Mucosa of stomach (tissue), 1 donor: ENCODE measurements at regions not wholly inside any gene's neighbourhood (a gene's known extent, or its start where the extent isn't known, plus 50 kb on each side); places are given as distances from the start of the nearest gene placed in this dataset.

Experiments used
- H3K27me3 ChIP-seq: one replicate; pipeline ENCODE4 v1.7.0; 2013; ENCODE audit warnings: mild to moderate bottlenecking, low read length; ENCODE audit not compliant: control insufficient read depth, insufficient read depth
- H3K36me3 ChIP-seq: one replicate; pipeline ENCODE4 v1.7.0; 2013; ENCODE audit warnings: low read length; ENCODE audit not compliant: control insufficient read depth, insufficient read depth
- H3K4me1 ChIP-seq: one replicate; pipeline ENCODE4 v1.7.0; 2013; ENCODE audit warnings: mild to moderate bottlenecking, low read length; ENCODE audit not compliant: control insufficient read depth, insufficient read depth
- H3K4me3 ChIP-seq: one replicate; pipeline ENCODE4 v1.7.0; 2013; ENCODE audit warnings: low read length
- H3K9ac ChIP-seq: one replicate; pipeline ENCODE4 v1.7.0; 2013; ENCODE audit warnings: mild to moderate bottlenecking, low read length, moderate library complexity
- H3K9me3 ChIP-seq: one replicate; pipeline ENCODE4 v1.7.0; 2013; ENCODE audit warnings: mild to moderate bottlenecking, low read length, moderate library complexity; ENCODE audit not compliant: control insufficient read depth
- donor health status: Pancreatic carcinoma.

- Histone ChIP-seq H3K27me3 (no peaks in the 10 kb centered on the region), H3K9ac (no peak overlapping the region)
Observed at GRCh38 chr18:77469131-77469530, 219.5 kb downstream of the GALR1 start.

GRCh38 chr18:77470569-77471413 is 221.1 kb downstream of the GALR1 start:
- no peaks in the 10 kb centered on the region for H3K36me3 ChIP-seq
- no peak overlapping the region for H3K9ac ChIP-seq
- no peaks in the 10 kb centered on the region for H3K9me3 ChIP-seq
- no peaks in the 10 kb centered on the region for H3K27me3 ChIP-seq
- H3K4me3 ChIP-seq, result no peak overlapping the region
- H3K4me1 ChIP-seq, result no peaks in the 10 kb centered on the region

More at GRCh38 chr18:77469131-77469530, 219.5 kb downstream of the GALR1 start:
- H3K36me3 ChIP-seq, result no peaks in the 10 kb centered on the region
- no peaks in the 10 kb centered on the region for H3K4me1 ChIP-seq
- no peak overlapping the region for H3K4me3 ChIP-seq
- no peaks in the 10 kb centered on the region for H3K9me3 ChIP-seq

GRCh38 chr18:77472509-77472908 is 222.9 kb downstream of the GALR1 start:
- Histone ChIP-seq H3K27me3 (no peaks in the 10 kb centered on the region), H3K9ac (no peak overlapping the region), H3K36me3 (no peaks in the 10 kb centered on the region), H3K9me3 (no peaks in the 10 kb centered on the region), H3K4me3 (no peak overlapping the region), H3K4me1 (no peaks in the 10 kb centered on the region)

- Histone ChIP-seq H3K27me3 (no peaks in the 10 kb centered on the region), H3K9ac (no peak overlapping the region), H3K4me3 (no peak overlapping the region), H3K9me3 (no peaks in the 10 kb centered on the region), H3K36me3 (no peaks in the 10 kb centered on the region), H3K4me1 (no peaks in the 10 kb centered on the region)
Observed at GRCh38 chr18:77478646-77479442, 229.2 kb downstream of the GALR1 start.

- H3K4me3 ChIP-seq, result no peak overlapping the region
- no peak overlapping the region for H3K9ac ChIP-seq
- no peaks in the 10 kb centered on the region for H3K36me3 ChIP-seq
- H3K4me1 ChIP-seq, result no peaks in the 10 kb centered on the region
- no peaks in the 10 kb centered on the region for H3K9me3 ChIP-seq
- H3K27me3 ChIP-seq, result no peaks in the 10 kb centered on the region
Observed at GRCh38 chr18:77481541-77481940, 231.9 kb downstream of the GALR1 start.

GRCh38 chr18:77482190-77483085 is 232.8 kb downstream of the GALR1 start:
- Histone ChIP-seq H3K9ac (no peak overlapping the region), H3K9me3 (no peaks in the 10 kb centered on the region), H3K36me3 (no peaks in the 10 kb centered on the region), H3K4me1 (no peaks in the 10 kb centered on the region), H3K4me3 (no peak overlapping the region), H3K27me3 (no peaks in the 10 kb centered on the region)

- no peaks in the 10 kb centered on the region for H3K9me3 ChIP-seq
Observed at GRCh38 chr18:77486985-77487384, 237.3 kb downstream of the GALR1 start.

GRCh38 chr18:77487951-77488740 is 238.5 kb downstream of the GALR1 start:
- Histone ChIP-seq H3K27me3 (no peaks in the 10 kb centered on the region), H3K4me3 (no peak overlapping the region), H3K9ac (no peak overlapping the region), H3K4me1 (no peaks in the 10 kb centered on the region), H3K9me3 (no peaks in the 10 kb centered on the region), H3K36me3 (no peaks in the 10 kb centered on the region)

More at GRCh38 chr18:77486985-77487384, 237.3 kb downstream of the GALR1 start:
- Histone ChIP-seq H3K36me3 (no peaks in the 10 kb centered on the region), H3K4me1 (no peaks in the 10 kb centered on the region), H3K9ac (no peak overlapping the region), H3K4me3 (no peak overlapping the region), H3K27me3 (no peaks in the 10 kb centered on the region)

- no peak overlapping the region for H3K9ac ChIP-seq
- H3K9me3 ChIP-seq, result no peaks in the 10 kb centered on the region
- H3K36me3 ChIP-seq, result no peaks in the 10 kb centered on the region
- H3K4me3 ChIP-seq, result no peak overlapping the region
- H3K27me3 ChIP-seq, result no peaks in the 10 kb centered on the region
- H3K4me1 ChIP-seq, result no peaks in the 10 kb centered on the region
Observed at GRCh38 chr18:77495079-77495478, 245.4 kb downstream of the GALR1 start.

GRCh38 chr18:77495982-77496690 is 246.5 kb downstream of the GALR1 start:
- no peaks in the 10 kb centered on the region for H3K4me1 ChIP-seq
- H3K27me3 ChIP-seq, result no peaks in the 10 kb centered on the region
- no peaks in the 10 kb centered on the region for H3K36me3 ChIP-seq
- H3K9ac ChIP-seq, result no peak overlapping the region
- H3K4me3 ChIP-seq, result no peak overlapping the region
- H3K9me3 ChIP-seq, result no peaks in the 10 kb centered on the region

GRCh38 chr18:77501266-77501665 is 251.6 kb downstream of the GALR1 start:
- Histone ChIP-seq H3K9ac (no peak overlapping the region), H3K4me1 (no peaks in the 10 kb centered on the region), H3K27me3 (no peaks in the 10 kb centered on the region), H3K36me3 (no peaks in the 10 kb centered on the region), H3K4me3 (no peak overlapping the region), H3K9me3 (no peaks in the 10 kb centered on the region)
